ENCODE measurements at regions not wholly inside any gene's neighbourhood (a gene's known extent, or its start where the extent isn't known, plus 50 kb on each side); places are given as distances from the start of the nearest gene placed in this dataset.
"Not testable (repeated sequence)": the region's sequence is repeated elsewhere in the genome, so short reads cannot be mapped to it uniquely, and the experiment has no call there.

DNA sequence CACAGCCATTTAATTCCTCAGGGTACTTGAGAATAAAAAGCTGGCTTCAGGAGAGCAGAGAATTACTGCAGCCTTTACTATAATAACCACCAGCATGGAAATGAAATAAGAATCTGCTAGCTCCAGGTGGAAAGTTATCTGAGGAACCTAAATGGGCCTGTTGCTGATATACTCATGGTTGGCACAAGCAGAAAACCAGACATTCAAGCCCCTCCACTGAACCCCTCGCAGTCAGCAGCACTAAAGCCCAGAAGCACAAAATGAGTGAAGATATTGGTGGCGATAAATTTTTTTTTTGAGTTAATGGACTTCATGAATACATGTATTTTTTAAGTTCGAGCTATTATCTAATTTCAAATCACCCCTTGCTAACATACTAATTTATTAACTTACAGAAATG lies 303.9 kb upstream of the NRP1 start:
- DNase-seq, result no peak

DNA sequence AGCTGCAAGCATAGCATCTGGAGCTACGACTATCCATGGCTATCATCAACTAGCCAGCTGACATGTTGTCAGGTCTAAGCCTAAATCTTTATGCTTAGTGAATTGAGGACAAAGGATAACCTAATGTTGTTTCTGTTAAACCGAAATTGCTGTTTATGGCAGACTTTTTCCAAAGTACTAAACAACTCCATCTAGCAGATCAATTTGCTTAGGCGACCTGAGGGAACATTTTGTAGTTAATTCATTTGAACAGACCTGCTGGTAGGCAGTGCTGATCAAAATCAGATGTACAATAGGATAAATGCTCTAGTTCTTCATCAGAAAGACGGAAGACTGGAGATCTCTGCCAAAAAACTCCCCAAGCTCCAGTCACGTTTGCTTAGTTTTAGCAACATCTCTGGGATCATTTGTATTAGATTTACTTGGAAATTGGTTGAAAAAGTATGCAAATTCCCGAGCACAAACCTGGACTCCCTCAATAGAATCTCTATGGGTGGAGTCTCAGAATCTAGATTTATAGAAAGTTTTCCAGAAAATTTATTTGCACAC lies 301.6 kb upstream of the NRP1 start:
- DNase-seq, result no peak

DNA sequence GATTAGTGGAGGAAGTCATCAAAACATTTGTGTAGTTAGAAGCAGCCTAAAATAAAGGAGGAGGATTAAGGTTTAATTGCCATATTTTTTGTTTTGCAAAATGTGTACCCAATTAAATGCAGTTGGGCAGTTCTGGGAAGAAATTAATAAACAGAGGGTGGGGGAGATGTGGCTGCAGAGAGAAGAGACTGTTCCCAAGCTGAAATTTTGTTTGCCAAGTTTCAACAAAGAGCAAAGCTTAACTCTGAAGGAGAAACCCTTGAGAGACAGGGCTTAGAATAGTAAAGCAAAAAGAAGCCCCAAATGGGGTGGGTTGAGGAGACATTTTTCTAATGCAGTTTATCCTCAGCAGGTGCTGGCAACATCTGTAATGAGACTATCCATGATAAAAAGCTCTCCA lies 298.0 kb upstream of the NRP1 start:
- no peak for DNase-seq

DNA sequence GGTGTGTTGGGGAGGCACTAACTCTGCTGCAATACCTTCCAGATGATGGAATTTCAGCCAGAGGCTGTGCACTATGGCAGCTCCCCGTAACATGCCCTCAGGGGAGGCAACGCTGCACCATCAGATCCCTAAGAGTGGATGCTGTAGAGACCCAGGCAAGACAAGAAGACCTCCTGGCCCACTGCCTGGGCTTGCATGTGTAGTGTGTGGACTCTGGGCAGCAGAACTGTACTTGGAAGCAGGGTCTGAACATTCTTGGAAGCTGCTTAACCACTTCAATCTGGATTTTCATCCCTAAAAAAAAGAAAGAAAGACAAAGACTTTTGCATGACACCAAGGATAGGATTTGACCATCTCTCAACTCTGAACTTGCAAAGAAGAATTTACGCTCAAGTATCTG lies 297.5 kb upstream of the NRP1 start:
- no peak for DNase-seq

DNA sequence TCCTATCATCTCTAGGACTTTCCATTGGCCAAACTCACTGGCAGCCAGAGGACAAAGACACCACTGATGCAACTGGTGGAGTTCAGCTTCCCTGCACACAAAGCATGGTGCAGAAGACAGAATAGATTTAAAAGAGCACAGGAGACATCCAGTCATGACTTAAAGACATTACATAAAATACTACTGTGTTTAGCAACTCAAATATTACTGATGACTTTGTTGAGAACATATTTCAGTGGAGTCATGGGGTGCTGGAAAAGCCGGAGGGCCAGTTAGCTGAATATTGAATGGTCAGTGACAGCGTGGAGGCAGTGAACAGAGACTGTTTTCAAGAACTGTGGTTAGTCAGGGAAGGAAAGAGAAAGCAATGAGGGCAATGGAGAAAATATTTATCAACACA lies 296.3 kb upstream of the NRP1 start:
- no peak for DNase-seq

DNA sequence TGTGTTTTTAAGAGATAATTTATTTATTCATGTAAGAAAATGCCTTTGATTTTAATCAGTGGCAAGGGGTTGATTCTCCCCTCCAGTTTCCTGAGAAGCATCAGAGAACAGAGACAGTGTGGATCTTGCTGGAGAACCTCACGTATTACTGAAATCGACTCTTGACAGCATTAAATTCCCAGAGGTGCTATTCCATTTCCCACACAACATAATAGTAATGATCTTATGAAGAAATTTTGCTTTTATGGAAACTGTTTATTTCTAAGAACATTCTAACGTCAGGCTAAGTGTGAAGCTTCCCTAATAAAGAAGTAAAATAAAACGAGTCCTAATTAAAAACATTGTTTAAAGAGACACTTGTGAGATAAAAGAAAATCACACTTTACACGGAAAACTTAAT lies 293.1 kb upstream of the NRP1 start:
- no peak for DNase-seq

DNA sequence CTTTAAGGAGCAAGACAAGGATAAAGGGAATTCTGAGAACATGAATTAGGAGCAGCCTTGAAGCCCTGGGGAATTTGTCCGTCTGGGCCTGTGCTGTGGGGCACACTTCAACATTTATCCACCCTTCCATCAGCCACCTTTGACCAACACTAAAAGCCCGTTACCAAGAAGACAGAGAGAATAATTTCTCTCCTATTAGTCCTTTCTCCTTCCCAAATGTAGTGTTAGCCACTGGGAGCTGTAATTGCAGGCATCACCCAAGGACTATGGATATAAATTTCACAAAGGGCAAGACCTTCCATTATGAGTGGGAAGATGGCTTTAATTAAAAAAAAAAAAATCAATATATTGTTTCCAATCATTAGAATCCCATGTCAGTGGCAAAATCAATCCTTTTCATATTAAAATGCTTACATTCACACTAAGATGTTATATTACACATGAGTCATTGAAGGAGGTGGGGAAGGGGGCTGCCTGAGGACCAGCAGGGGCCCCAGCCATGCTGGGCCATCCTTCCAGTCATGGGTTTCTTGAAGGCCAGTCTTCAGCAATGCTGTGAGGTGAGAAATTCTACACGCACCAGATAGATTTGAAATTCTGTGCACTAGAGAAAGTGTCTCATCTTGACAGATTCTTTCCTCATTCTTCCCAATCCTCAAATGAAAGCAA lies 292.5 kb upstream of the NRP1 start:
- no peak for DNase-seq

DNA sequence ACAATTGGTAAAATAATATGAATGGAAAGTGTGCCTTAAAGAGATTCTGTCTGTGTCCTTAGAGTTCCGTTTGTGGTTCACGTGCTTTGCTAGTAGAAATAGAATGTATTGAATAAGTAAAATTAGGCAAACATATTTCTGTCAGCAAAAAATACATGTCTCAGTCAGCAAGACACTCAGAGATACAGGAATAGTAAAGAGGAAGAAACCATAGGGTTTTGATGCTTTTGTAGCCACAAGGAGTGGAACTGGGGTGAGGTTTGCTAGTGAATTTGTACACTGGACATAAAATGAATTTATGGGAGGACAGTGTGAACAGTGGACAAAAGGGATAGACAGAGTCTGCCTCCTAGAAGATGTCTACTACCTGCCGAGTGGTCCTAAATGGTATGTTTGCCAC lies 289.2 kb upstream of the NRP1 start:
- DNase-seq, result no peak

DNA sequence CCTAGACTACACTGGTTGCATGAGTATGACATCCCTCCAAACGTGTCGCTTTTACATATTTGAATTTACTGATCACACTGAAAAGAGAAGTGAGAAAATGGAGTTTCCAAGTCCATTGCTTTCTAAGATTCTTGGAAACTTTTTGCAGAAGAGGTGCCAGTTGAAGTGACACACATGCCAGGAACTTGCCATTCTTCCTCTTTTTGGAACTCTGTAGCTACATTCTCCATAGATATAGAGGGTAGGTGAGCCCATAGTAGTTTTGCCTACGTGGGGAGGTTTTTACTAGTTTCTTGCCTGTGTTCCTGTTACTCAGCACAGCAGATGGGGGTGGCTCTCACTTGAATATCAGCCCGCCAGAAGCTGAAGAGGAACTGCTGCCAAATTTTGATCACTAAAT lies 286.6 kb upstream of the NRP1 start:
- no peak for DNase-seq

DNA sequence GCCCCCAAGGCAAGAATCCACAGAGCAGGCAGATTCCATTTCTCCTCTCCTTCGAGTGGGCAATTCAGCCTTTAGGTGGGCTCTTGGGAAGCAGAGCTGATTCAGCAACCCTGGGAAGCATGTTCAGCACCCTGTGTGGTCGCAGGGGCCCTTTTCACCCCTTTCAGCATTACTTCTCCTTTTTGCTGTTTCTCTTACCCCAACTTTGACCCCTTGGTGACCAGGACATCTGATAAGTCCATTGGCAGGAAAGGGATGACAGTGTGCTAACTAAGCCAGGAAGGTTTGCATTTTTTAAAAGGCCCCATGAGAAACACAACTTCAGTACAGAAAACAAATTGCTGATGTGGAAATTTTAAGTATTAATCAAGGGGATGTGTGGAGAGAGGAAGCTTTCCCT lies 283.7 kb upstream of the NRP1 start:
- DNase-seq, result no peak

DNA sequence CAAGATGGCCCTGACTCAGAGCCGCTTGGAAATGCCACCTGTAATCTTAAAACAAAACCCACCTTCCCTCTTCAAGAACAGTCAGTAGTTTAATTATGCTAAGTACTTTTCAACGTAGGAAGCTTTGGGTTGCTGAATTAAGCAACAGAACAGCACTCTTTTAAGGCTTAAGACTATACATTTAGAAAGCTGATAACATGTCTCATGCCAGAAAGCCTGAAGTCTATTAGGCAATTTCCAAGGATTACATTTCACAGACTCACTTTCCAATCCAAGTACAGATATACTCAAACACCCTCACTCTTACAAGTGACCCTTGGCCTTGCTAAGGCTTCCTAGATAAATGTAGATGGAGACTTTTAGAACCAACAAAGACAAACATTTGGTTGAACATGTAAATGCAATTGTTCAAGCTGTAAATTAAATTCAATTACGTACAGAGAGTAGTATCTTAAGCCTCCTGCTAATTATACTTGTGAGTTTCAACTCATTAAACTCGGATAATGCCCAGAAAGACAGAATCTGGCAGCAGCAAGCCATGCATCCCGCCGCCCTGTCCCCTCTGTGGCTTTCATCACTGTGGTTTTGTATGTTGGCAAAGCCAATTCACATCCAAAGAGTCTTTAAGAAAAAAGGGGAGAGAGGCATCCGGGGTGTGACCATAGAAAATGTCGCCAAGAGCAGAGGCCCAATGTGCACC lies 283.1 kb upstream of the NRP1 start:
- DNase-seq, result no peak

DNA sequence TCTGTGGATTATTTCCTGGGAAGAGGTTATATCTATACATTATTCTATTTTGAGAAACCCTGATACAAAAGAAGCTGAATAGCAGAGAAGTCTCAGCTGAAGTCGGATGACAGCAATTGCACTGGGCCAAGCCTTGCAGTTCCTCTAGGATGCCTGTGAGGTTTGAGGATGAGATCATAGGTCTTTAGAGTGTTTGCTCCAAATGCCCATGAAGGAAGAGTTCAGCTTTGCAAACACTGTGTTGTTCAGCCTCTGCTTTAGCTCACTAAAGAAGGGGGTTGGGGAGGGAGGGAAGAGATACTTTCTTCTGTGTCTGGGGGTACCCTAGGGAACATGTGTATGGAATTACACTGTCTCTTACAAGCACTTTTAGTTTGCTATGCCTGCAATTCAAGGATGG lies 282.5 kb upstream of the NRP1 start:
- no peak for DNase-seq

DNA sequence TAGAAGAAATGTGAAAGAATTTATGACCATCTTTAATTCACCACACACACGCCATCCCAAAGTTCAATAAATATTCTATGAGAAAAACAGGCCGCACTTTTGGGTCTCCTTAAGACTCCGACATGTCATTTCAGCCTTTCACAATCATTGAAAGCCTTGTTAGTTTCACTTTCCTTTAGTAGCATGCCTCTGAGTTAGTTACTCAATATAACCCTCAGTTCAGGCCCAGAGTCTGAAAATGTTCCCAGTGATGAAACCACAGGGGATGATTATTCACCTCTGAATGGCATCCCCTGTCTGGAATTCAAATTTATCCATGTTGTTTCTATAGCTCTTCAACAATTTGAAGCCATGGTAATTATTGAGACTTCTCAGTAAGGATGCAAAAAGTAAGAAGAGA lies 278.1 kb upstream of the NRP1 start:
- DNase-seq, result no peak

DNA sequence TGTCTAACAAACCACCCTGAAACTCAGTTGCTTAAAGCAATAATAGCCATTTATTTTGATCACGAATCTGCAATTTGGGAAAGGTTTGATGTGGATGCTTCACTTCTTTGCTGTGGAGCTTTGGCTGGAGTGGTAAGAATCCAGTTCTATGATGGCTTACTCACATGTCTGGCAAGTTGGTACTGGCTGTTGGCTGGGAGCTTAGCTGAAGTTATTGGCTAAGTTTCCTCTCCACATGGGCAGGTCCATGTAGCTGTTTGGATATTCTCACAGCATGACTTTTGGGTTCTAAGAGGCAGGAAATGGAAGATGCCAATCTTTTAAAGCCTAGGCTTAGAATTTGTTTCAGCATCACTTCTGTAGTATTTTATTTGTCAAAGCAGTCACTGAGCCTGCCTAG lies 277.6 kb upstream of the NRP1 start:
- no peak for DNase-seq

DNA sequence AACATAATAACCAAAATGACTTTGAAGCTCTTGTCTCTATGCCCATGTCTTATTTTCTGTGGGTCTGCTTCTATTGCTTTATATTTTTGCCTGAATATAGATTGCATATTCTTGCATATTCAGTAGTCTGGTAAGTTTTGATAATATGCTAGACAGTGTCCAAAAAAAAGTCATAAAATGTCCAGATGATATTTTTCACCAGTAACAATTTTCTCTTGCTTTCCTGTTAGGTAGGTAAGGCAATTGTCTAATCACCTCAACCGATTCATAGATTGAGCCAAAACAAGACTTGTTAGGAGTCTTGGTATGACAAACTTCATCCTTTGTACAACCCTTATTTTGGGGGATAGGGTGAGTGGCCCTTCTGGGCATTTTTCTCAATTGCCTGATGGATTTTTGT lies 277.0 kb upstream of the NRP1 start:
- DNase-seq, result no peak

DNA sequence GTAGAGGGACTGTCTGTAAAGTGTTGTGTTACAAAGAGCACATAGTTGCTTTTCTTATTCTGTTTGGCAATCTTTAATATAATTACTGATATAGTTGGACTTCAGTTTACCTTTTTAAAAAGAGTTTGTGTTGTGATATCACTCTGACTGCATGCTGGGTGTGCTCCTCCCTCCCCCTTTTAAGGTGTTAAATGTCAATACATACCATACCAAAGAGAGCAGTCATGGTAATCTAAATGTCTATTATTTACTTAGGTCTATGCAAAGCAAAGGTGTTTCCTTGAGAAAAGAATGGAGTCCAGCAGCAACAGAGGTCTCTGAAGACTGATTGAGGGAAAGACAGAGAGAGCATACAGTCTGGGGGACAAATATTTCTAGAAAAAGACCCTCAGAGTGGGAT lies 275.1 kb upstream of the NRP1 start:
- no peak for DNase-seq

DNA sequence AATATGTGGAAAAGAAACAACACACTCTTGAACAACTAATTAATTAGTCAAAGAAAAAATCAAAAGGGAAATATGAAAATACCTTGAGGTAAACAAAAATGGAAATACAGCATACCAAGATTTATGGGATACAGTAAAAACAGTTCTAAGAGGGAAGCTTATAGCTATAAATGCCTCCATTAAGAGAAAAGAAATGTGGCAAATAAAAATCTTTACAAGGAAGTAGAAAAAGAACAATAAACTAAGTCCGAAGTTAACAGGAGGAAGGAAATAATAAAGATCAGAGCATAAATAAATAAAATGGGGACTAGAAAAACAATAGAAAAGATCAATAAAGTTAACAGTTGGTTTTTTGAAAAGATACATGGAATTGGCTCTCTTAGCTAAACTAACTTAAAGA lies 267.8 kb upstream of the NRP1 start:
- no peak for DNase-seq

DNA sequence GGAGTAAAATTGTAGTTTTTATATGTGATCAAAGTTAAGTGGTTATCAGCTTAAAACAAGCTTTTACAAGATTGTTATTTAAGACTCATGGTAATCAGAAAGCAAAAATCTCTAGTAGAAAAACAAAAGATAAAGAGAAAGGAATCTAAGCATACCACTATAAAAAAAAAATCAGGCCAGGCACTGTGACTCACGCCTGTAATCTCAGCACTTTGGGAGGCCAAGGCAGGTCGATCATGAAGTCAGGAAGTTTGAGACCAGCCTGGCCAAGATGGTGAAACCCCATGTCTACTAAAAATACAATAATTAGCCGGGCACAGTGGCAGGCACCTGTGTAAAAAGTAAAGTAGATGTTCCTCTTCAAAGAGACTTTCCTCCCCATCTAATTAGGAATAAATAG lies 265.9 kb upstream of the NRP1 start:
- DNase-seq, result no peak

DNA sequence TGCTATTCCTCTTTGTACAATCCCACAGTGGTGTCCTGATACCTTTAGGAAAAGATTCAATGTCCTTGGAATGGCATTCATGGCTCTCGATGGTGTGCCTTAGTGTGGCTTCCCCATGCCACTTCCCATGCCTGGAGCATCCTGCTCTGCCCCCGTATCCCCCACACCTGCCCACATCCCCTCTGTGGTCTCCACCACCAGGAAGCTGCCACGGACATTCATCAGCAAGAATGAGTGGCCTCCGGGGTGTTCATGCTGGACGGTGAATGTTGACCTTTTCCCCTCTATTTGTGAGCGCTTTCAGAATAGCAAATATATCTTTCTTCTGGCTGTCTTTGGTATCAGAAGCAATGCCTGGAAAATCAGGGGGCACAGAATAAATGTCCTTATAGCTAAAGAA lies 262.0 kb upstream of the NRP1 start:
- DNase-seq, result no peak

DNA sequence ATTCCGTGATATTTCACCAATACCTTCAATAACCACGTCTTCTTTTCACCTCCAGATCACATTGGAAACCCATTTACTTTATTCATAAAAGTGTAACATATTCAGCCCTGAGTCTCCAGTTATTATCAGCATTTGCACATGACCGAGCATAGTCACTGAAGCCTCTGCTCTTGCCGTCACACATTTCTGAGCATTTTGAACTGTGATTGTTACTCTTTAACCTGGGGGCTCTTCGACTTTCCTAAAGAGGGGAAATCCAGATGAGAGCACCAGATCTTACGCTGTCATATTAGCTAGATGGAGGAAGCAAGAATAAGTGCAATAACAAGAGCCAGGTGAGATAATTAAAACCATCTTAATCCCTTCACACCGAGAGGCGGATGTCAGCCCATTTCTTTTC lies 260.0 kb upstream of the NRP1 start:
- DNase-seq, result no peak

DNA sequence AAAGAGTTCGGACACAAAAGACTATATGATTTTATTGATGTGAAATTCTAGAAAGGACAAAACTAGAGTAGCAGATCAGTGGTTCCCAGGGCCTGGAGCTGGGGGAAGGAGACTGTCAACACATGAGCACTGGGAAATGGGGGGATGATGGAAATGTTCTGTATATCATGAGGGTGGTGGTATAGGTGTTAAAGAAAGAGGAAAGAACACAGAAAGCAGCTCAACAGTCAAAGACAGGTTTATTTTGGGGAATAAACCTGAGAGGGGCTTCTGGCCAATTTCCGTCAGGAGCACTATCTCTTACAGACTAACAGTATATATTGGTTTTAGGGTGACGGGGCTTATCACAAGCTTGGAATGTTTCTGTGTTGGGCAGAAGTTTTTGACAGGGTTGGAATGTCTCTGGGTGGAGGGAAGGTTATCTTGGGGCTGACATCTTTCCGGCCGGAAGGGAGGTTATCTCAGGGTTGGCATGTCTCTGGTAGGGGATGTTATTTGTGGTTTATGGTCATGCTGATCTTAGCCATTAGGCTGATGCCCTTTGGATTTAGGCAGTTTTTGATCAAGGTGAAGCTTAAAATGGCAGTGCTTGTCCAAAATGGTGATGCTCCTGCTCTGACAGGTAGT lies 254.6 kb upstream of the NRP1 start:
- no peak for DNase-seq

DNA sequence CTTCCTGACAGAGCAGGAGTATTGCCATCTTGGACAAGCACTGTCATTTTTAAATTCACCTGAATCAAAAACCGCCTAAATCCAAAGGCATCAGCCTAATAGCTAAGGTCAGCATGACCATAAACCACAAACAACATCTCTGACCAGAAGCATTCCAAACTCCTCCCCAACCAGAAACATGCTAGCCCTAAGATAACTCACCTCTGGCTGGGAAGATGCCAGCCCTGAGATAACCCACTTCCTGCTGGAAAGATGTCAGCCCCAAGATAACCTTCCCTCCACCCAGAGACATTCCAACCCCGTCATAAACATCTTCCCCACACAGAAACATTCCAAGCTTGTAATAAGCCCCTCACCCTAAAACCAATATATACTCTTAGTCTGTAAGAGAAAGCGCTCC lies 250.1 kb upstream of the NRP1 start:
- not testable (repeated sequence) for DNase-seq

DNA sequence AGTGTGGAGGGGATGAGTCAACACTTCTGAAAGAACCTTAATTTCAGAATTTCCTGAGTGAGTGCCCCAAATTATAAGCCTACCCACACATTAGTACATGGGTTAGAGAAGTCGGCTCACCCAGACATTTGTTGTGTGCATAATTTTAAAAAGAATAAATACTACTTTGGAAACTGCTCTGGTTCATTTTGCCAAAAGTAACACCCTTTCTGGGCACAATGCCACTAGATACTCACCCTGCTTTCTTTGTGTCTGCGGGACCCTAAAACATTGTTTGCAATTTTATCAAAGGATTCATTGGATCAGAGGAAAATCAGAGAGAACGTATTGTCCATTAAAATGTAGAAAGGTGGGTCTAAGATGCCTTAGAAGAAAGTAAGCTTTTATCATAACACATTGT lies 245.5 kb upstream of the NRP1 start:
- DNase-seq, result no peak

DNA sequence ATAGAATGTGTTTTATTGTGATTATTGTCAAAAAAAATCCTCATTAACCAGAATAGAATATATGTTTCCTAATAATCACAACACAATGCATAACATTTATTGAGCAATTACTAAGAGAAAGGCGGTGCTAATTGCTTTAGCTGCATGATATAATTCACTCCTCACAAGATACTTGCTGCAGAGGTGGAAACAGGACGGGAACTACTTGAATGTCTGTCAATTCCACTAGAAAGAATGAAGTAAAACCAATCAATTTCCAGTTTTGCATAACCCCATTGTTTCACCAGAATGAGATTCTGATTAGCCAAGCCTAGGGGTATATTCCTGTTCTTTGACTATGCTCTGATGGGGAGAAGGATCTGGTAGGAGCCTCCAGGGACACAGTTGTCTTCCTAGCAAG lies 239.1 kb upstream of the NRP1 start:
- no peak for DNase-seq

Measured in CD4-positive, alpha-beta T cell treated with Interleukin-17A for 4 hours (primary cell).